ENCODE measurements at regions not wholly inside any gene's neighbourhood (a gene's known extent, or its start where the extent isn't known, plus 50 kb on each side); places are given as distances from the start of the nearest gene placed in this dataset.

DNA sequence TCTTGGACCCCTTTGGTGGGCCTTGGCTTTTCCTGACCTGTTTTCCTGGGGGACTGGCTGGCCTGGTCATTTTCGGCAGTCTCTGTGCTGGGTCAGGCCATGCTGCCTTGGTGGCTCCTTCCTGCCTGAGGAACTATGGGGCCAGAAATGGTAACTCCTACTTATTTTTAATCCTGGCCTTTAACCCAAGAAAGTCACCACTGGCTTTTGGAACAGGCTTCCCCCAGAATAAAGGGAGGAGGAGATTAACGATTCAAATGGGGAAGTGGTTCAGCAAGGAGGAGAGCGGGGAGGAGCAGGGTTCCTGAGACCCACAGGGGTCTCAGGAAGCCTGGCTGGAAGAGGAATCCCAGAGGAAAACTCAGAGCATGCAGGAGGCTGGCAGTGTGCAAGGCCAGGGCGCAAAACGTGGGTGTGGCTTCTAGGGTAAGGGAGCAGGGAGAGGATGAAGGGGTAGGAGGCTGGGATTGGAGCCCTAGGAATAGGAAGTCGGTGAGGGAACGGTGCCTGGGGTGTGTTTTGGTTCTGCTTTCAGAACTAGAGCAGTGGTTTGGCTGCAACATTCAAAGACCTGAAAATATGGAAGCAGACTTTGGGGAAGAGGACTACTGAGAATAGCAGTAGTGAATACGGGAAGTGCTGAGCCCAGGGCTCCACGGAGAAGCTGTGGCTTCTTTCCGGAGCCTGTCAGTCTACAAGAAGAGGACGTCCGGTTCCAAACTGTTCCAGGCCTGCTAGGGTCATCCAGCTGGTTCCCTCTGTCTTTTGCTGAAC is 271.1 kb upstream of the KLF4 start:
- DNase-seq (ENCODE audit: low read depth in 2 of 2), result no peak

GRCh38 chr9:107759823-107760166 is 270.2 kb upstream of the KLF4 start:
- DNase-seq (ENCODE audit: low read depth in 2 of 2), result no peak

DNA sequence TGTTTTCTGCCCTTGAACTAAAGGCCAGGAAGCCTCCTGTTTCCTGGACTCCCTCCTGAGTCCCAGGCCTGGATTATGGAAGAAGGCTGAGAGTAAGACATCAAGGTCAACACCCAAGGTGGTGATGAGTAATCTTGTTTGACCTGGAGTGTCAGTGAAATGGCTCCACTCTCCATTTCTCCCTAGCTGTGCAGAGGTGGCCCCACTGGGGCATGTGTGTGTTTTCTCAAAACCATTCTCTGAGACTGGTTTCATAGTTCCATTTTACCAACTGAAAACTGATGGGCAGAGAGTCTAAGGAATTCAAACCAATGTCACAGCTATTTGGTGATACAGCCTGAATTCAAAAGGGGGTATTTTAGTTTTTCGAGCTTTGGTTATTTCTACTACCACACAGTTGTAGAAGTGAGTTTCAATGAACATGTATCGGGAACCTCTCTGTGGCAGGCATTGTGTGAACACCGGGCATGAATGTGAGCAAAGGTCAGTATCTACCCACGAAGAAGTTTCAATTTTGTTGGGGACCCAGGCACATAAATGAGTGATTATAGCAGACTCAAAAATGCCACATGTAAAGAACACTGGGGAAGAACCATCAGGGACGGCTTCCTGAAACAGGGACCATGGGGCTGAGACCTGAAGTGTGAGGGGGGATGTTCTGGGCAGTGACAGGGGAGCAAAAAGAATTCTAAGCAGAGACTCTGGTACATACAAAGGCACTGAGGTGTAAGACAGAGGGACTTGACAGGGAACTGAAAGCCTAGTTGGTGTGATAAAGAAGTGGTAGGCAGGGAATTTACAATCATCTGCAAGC is 269.6 kb upstream of the KLF4 start:
- DNase-seq (ENCODE audit: low read depth in 2 of 2), result no peak

- no peak for DNase-seq (ENCODE audit: low read depth in 2 of 2)
Measured at GRCh38 chr9:107756091-107756490, 266.5 kb upstream of the KLF4 start.

DNA sequence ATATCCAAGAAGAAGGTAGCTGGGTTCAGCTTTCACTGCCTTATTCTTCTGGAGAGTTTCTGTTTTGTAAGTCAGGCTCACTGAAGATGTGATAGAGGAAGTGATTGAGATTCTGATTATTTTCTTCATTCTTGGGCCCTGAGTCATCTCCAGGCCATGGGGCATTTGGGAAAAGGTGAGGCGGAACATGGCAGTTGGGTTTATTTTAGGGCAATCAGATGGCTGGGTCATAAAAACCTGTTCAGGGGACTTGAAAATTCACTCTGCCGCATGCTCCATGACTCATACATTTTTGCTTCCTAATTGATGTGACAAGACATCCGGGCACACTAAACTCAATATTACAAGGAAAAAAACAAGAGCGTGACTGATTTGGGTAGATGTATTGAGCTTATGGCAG is 265.7 kb upstream of the KLF4 start:
- no peak for DNase-seq (ENCODE audit: low read depth in 2 of 2)

DNA sequence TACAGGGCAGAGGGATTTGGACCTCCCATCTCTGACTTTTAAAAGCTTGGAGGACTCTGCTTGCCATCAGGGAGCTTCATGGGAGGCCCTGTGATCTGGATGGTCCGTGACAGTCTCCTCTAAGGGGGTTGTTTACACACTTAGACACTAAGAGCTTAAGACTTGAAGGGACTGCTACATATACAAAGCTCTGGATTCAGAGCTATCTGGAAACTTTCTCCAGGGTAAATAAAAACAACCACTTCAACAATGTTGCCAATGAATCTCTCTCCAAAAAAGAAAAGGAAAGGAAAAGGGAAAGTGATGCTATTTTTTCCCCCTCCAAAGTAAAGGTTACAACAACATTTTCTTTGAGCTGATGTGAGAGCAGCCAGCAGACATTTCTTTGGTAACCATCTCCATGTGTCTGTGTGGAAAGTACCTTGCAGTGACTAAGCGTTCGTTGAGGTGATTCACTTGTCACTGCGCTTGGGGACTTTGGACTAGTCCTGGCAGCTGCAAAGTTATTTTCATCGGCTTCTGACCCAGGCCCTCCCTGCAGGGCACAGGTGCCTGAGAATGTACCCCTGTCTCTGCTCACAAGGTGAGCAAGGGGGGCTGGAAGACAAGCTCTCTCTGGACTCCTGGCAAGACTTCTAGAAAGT is 262.1 kb upstream of the KLF4 start:
- no peak for DNase-seq (ENCODE audit: low read depth in 2 of 2)

DNA sequence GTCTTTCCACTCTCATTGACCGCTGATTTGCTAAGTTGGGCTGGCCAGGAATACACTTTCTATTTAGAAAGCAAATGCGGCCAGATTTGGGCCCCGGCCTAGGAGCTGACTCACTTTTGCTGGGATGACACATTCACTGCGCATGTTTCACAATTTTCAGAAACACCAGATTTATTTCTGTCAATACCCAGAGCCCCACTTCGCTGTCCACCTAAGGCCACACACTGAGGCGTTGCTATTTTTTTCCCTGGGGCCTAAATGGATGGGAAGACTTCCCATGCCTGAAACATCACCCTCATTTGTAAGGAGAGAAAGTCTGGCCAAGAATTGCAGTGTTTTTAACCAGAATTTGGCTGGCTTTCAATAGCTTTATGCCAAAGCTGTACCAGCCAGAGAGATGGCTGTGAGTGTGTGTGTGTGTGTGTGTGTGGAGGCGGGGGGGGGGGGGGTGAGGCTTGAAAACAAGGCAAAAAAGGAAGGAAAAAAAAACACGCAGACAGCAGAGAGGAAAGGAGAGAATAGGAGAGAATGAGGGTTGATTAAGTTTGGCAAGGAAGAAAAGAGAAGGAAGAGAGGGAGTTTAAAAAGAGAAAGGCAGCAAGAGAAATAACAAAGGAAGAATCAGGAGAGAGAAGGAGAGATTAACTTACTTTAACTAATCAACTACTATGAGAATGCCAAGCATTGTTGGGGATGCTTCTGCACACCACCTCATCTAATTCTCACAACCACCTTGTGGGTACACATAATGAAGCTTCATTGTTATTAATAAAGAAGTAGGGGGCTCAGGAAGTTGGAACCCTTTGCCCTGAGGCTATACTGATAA is 261.4 kb upstream of the KLF4 start:
- DNase-seq (ENCODE audit: low read depth in 2 of 2), result no peak

DNA sequence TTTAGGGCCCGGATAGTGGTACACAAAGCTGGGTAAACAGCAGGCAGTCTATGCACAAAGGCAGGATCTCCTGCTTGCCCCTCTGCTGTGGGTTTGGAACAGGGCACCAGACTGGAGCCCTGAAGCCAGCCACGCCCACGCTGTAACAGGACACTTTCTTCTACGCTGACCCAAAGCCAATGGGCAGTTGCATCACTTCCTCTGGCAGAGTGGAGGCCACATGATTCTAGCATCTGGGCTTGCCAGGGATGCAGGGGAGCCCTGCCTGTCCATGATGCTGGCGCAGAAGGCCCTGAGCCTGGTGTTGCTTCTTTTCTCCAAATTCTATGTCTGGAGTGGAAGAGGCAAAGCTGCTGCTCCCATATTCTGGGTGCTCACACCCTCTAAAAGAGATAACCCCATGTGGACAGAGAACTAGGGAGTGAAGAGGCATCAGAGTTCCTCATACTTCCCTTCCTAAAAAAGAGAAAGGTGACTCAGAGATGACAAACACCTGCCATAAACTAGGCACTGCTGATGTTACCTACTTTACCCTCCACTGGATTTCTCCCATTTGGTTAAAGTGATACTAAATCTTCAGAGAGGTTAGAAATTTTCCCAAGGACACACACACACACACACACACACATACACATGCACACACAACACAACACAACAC is 260.3 kb upstream of the KLF4 start:
- DNase-seq (ENCODE audit: low read depth in 2 of 2), result no peak

GRCh38 chr9:107744873-107745272 is 255.3 kb upstream of the KLF4 start:
- DNase-seq (ENCODE audit: low read depth in 2 of 2), result no peak

- DNase-seq (ENCODE audit: low read depth in 2 of 2), result no peak
Measured at GRCh38 chr9:107742531-107743309, 253.2 kb upstream of the KLF4 start.

GRCh38 chr9:107740088-107740980 is 250.8 kb upstream of the KLF4 start:
- no peak for DNase-seq (ENCODE audit: low read depth in 2 of 2)

DNA sequence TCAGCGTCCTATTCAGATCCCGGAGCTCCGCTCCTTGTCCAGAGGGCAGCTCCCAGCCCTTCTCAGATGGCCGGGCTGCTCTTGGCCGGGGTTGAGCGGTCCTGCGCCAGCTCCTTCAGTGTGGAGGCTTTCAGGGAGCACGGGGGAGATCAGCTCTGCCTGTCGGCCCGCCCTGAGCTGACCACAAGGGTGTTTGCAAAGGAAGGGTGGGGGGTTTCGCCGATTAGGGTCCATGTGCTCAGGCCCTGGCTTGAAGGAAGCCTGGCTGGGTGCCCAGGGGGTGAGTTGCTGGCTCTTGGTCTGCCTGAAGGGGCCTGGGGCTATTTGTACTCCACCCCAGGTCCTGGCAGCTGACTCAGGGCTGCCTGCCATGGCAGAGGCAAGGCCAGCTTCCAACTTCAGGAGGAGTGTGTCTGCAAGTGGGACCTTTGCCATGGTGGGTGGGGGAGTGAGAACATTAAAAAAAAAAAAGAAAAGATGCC is 250.1 kb upstream of the KLF4 start:
- DNase-seq (ENCODE audit: low read depth in 2 of 2), result no peak

DNA sequence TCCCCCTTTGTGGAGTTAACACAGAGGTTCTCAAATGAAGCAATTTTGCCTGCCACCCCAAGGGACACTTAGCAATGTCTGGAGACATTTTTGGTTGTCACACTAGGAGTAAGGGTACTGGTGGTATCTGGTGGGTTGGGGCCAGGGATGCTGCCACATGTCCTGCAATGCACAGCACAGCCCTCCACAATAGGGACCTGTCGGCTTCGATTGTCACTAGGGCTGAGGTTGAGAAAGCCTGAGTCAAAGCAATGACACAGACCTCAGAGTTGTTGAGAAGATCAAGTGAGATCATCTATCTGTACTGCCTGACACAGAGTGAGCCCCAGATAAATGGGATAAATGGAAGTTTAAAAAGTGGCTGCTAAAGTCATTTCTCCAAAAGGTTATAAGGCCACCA is 249.2 kb upstream of the KLF4 start:
- DNase-seq (ENCODE audit: low read depth in 2 of 2), result no peak

DNA sequence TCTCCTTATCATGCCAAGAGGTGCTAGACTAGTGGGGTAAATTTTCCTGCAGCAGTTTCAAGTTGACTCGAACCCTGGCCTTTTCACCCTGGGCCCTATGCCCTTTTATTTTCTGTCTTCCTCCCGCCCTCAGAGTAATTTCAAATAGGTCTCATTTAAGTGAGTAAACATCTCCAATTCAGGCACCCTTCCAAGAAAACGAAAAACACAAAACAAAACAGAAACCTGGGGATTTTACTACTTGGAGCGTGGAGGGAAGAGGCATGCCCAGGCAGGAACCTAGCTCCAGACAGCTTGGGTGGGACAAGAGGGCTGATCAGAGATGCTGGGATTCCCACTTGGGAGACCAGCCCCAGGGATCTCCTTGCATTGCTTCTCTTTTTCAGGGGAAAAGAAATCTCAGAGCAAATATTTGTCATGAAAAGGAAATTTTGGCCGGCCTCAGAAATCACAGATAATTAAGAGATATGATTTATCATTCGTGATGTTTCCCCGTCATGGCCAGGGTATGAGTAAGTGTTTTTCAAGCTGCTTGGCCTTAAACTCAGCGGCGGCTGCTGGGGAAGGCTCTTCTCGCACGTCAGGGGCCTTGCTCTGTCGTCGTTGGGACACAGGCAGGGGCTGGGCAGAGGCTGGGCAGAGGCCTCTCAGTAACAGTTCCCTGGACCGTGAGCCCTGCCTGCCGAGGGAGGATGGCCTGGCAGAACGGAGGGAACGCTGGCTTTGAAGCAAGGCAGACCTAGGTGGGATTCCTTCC is 248.6 kb upstream of the KLF4 start:
- no peak for DNase-seq (ENCODE audit: low read depth in 2 of 2)

- no peak for DNase-seq (ENCODE audit: low read depth in 2 of 2)
Measured at GRCh38 chr9:107737610-107737986, 248.0 kb upstream of the KLF4 start.

DNA sequence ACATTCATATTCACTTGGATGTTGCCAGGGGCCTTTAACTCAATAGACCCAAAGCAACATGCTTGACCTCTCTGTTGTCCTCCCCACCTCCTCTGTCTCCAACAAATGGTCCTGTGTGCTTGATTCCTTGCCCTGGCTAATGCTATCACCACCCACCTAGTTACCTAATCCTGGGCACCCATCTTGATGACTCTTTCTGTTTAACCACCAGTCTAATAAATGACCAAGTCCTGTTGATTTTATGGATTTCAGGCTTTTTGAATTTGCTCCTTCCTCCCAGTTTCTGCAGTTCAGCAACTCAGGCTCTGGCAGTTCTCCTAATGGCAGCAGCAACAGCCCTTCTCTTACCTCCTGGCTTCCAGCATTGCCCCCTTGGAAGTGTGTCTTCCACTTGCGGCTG is 246.3 kb upstream of the KLF4 start:
- DNase-seq (ENCODE audit: low read depth in 2 of 2), result no peak

- DNase-seq (ENCODE audit: low read depth in 2 of 2), result no peak
Measured at GRCh38 chr9:107734256-107735013, 244.9 kb upstream of the KLF4 start.

DNA sequence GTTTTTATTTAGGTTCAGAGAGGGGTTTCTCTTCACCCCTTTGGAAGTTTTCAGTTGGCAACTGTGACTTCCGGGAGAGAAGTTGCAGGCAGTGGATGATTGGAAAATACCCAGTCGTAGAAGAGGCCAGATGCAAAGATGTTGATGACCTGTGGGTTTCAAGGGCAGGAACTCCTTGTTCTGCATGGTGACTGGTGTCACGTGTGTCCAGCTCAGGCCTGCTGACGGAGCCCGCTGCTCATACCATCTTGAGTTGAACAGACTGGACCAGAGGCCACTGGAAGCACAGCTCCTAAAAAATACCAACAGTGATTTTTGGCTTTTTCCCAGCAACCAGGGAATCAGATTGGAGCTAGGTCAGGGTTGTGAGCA is 243.9 kb upstream of the KLF4 start:
- DNase-seq (ENCODE audit: low read depth in 2 of 2), result no peak
